Mesenchymal stem cell (in vitro differentiated cells and primary cell): ENCODE measurements at regions not wholly inside any gene's neighbourhood (a gene's known extent, or its start where the extent isn't known, plus 50 kb on each side); places are given as distances from the start of the nearest gene placed in this dataset.
A peak's percentile ranks its signal among the peaks of the same experiment; 100 is the strongest.

Source experiments
- DNase-seq: peaks from one replicate; pipeline ENCODE4 v3.0.0-alpha.2; 2013
- H2AFZ ChIP-seq: one replicate; pipeline ENCODE4 v1.6.1; 2013; ENCODE audit warnings: low read depth, mild to moderate bottlenecking, control low read depth, inconsistent platforms, low read length, moderate library complexity
- H2AK5ac ChIP-seq: 2 replicates; pipeline ENCODE4 v1.6.1; 2013; ENCODE audit warnings: low read length, moderate library complexity, mild to moderate bottlenecking, inconsistent platforms; ENCODE audit not compliant: severe bottlenecking
- H2BK120ac ChIP-seq: one replicate; pipeline ENCODE4 v1.6.1; 2013; ENCODE audit warnings: low read depth, mild to moderate bottlenecking, inconsistent platforms, low read length, moderate library complexity
- H2BK12ac ChIP-seq, 2 experiments: one replicate each; pipeline ENCODE4 v1.6.1; 2013; ENCODE audit warnings: inconsistent platforms in 2 of 2, low read length in 2 of 2, mild to moderate bottlenecking in 2 of 2, moderate library complexity in 2 of 2, control low read depth in 1 of 2
- H2BK15ac ChIP-seq: one replicate; pipeline ENCODE4 v1.6.1; 2013; ENCODE audit warnings: mild to moderate bottlenecking, low read depth, inconsistent platforms; ENCODE audit not compliant: poor library complexity, severe bottlenecking
- H2BK5ac ChIP-seq: 2 replicates; pipeline ENCODE4 v1.6.1; 2013; ENCODE audit warnings: low read depth, mild to moderate bottlenecking, low read length, control low read depth, inconsistent platforms; ENCODE audit not compliant: poor library complexity, severe bottlenecking
- H3K14ac ChIP-seq, 2 experiments: one replicate each; pipeline ENCODE4 v1.6.1; 2013; ENCODE audit warnings: inconsistent platforms in 2 of 2, low read length in 2 of 2, control low read depth in 1 of 2, mild to moderate bottlenecking in 1 of 2, moderate library complexity in 1 of 2
- H3K18ac ChIP-seq, 2 experiments: one replicate each; pipeline ENCODE4 v1.6.1; 2013; ENCODE audit warnings: inconsistent platforms in 2 of 2, low read length in 2 of 2, control low read depth in 1 of 2, low read depth in 1 of 2, mild to moderate bottlenecking in 1 of 2
- H3K23ac ChIP-seq, 2 experiments: one replicate each; pipeline ENCODE4 v1.6.1; 2013; ENCODE audit warnings: inconsistent platforms in 2 of 2, low read length in 2 of 2, mild to moderate bottlenecking in 2 of 2, moderate library complexity in 2 of 2, control low read depth in 1 of 2
- H3K27ac ChIP-seq: 2 replicates; pipeline ENCODE4 v1.5.1; 2013; ENCODE audit warnings: mild to moderate bottlenecking, moderate library complexity, low read length, control low read depth, inconsistent platforms; ENCODE audit not compliant: poor library complexity, severe bottlenecking
- H3K27me3 ChIP-seq, 2 experiments: 2 replicates each; pipeline versions ENCODE4 v1.6.1 to v1.7.0; 2013; ENCODE audit warnings: low read length in 2 of 2, mild to moderate bottlenecking in 2 of 2, moderate library complexity in 2 of 2, control low read depth in 1 of 2, inconsistent platforms in 1 of 2; ENCODE audit not compliant: control insufficient read depth in 1 of 2, insufficient read depth in 1 of 2
- H3K36me3 ChIP-seq, 2 experiments: 2 replicates each; pipeline versions ENCODE4 v1.6.1 to v1.7.0; 2013; ENCODE audit warnings: low read length in 2 of 2, control low read depth in 1 of 2, inconsistent platforms in 1 of 2, low read depth in 1 of 2, mild to moderate bottlenecking in 1 of 2; ENCODE audit not compliant: insufficient read depth in 2 of 2, control insufficient read depth in 1 of 2
- H3K4ac ChIP-seq, 2 experiments: one replicate each; pipeline ENCODE4 v1.6.1; 2013; ENCODE audit warnings: inconsistent platforms in 2 of 2, low read length in 2 of 2, mild to moderate bottlenecking in 2 of 2, moderate library complexity in 2 of 2, control low read depth in 1 of 2, low read depth in 1 of 2
- H3K4me1 ChIP-seq: 2 replicates; pipeline ENCODE4 v1.6.1; 2013; ENCODE audit warnings: low read depth, low read length, control low read depth; ENCODE audit not compliant: control insufficient read depth, insufficient read depth
- H3K4me2 ChIP-seq: 2 replicates; pipeline ENCODE4 v1.6.1; 2013; ENCODE audit warnings: low read length, mild to moderate bottlenecking, inconsistent platforms; ENCODE audit not compliant: poor library complexity, severe bottlenecking
- H3K4me3 ChIP-seq, 2 experiments: 2 replicates each; pipeline versions ENCODE4 v1.5.1 to v1.7.0; 2013; ENCODE audit warnings: low read length in 2 of 2, mild to moderate bottlenecking in 2 of 2, control low read depth in 1 of 2, low read depth in 1 of 2; ENCODE audit not compliant: insufficient read depth in 1 of 2
- H3K79me1 ChIP-seq: replicated peaks from 2 replicates; pipeline ENCODE4 v1.6.1; 2013; ENCODE audit warnings: mild to moderate bottlenecking, control low read depth, low read length, inconsistent platforms; ENCODE audit not compliant: poor library complexity, severe bottlenecking
- H3K9ac ChIP-seq: 2 replicates; pipeline ENCODE4 v1.7.0; 2013; ENCODE audit warnings: mild to moderate bottlenecking, low read length, moderate library complexity
- H3K9me3 ChIP-seq: 2 replicates; pipeline ENCODE4 v1.7.0; 2013; ENCODE audit warnings: mild to moderate bottlenecking, low read length; ENCODE audit not compliant: control insufficient read depth
- H4K8ac ChIP-seq: one replicate; pipeline ENCODE4 v1.6.1; 2013; ENCODE audit warnings: inconsistent platforms, mild to moderate bottlenecking, low read length, moderate library complexity
- H4K91ac ChIP-seq: one replicate; pipeline ENCODE4 v1.6.1; 2013; ENCODE audit warnings: mild to moderate bottlenecking, low read length, inconsistent platforms
- WGBS: methylation state at CpG from one replicate; pipeline ENCODE4 v1.1.7; 2013; ENCODE audit warnings: mixed read lengths; 5-methylcytosine and 5-hydroxymethylcytosine counted together

GRCh38 chr6:92275150-92275549, 1144.2 kb downstream of the EPHA7 start:
- no peak overlapping the region for H3K4me3 ChIP-seq
- 100% methylated on average over 1 of the region's 5 CpGs for WGBS

GRCh38 chr6:92274588-92274987, 1144.8 kb downstream of the EPHA7 start:
- no peak overlapping the region for H3K9ac ChIP-seq
- H3K36me3 ChIP-seq, result no peaks in the 10 kb centered on the region
- DNase-seq, result no peak
- H2BK12ac ChIP-seq, result peak overlapping the region in 1 of 2 experiments; percentile 23
- H3K27ac ChIP-seq, result no peak overlapping the region
- H3K23ac ChIP-seq, result no peak overlapping the region
- H3K9me3 ChIP-seq, result no peaks in the 10 kb centered on the region
- no peak overlapping the region for H3K4me3 ChIP-seq
- no peak overlapping the region for H3K14ac ChIP-seq
- H4K91ac ChIP-seq, result no peak overlapping the region
- H2BK15ac ChIP-seq, result no peak overlapping the region
- no peak overlapping the region for H3K4ac ChIP-seq
- H3K4me1 ChIP-seq, result no peaks in the 10 kb centered on the region
- no peak overlapping the region for H2AK5ac ChIP-seq
- no peak overlapping the region for H3K4me2 ChIP-seq
- no peaks in the 10 kb centered on the region for H3K79me1 ChIP-seq
- 93% methylated on average over 8 of the region's 8 CpGs for WGBS
- H2BK5ac ChIP-seq, result no peak overlapping the region
- no peak overlapping the region for H2AFZ ChIP-seq
- H2BK120ac ChIP-seq, result no peak overlapping the region
- no peaks in the 10 kb centered on the region for H3K27me3 ChIP-seq
- peak overlapping the region; percentile 49 for H4K8ac ChIP-seq
- no peak overlapping the region for H3K18ac ChIP-seq

More at GRCh38 chr6:92275150-92275549, 1144.2 kb downstream of the EPHA7 start:
- no peak overlapping the region for H3K23ac ChIP-seq
- H3K9me3 ChIP-seq, result no peaks in the 10 kb centered on the region
- no peaks in the 10 kb centered on the region for H3K4me1 ChIP-seq
- no peak overlapping the region for H3K27ac ChIP-seq
- no peak overlapping the region for H3K4ac ChIP-seq
- H2AFZ ChIP-seq, result no peak overlapping the region
- H4K91ac ChIP-seq, result no peak overlapping the region
- no peak overlapping the region for H3K4me2 ChIP-seq
- H3K79me1 ChIP-seq, result no peaks in the 10 kb centered on the region
- no peak overlapping the region for H3K9ac ChIP-seq
- no peak overlapping the region for H2BK15ac ChIP-seq
- no peak overlapping the region for H2BK5ac ChIP-seq
- H3K36me3 ChIP-seq, result no peaks in the 10 kb centered on the region
- H2BK12ac ChIP-seq, result no peak overlapping the region
- no peak overlapping the region for H2AK5ac ChIP-seq
- H4K8ac ChIP-seq, result no peak overlapping the region
- no peaks in the 10 kb centered on the region for H3K27me3 ChIP-seq
- H3K18ac ChIP-seq, result no peak overlapping the region
- DNase-seq, result no peak
- H2BK120ac ChIP-seq, result no peak overlapping the region
- H3K14ac ChIP-seq, result no peak overlapping the region

- Histone ChIP-seq H3K4me2 (no peak overlapping the region), H3K27me3 (no peaks in the 10 kb centered on the region), H2AFZ (no peak overlapping the region), H4K91ac (no peak overlapping the region), H3K9me3 (no peaks in the 10 kb centered on the region), H3K79me1 (no peaks in the 10 kb centered on the region), H4K8ac (no peak overlapping the region), H3K4ac (no peak overlapping the region), H3K36me3 (no peaks in the 10 kb centered on the region), H2BK15ac (no peak overlapping the region), H2BK120ac (no peak overlapping the region), H3K23ac (no peak overlapping the region), H3K9ac (no peak overlapping the region), H2BK12ac (no peak overlapping the region), H3K4me1 (no peaks in the 10 kb centered on the region), H3K18ac (no peak overlapping the region), H3K4me3 (no peak overlapping the region), H3K27ac (no peak overlapping the region), H2AK5ac (no peak overlapping the region), H3K14ac (no peak overlapping the region), H2BK5ac (no peak overlapping the region)
- no peak for DNase-seq
- no CpG with 5 or more reads among the region's 2 CpGs for WGBS
Observed at GRCh38 chr6:92273694-92274093, 1145.7 kb downstream of the EPHA7 start.

GRCh38 chr6:92271091-92271490, 1148.3 kb downstream of the EPHA7 start:
- H3K23ac ChIP-seq, result no peak overlapping the region
- H3K27me3 ChIP-seq, result no peaks in the 10 kb centered on the region
- H2BK5ac ChIP-seq, result no peak overlapping the region
- no peak overlapping the region for H4K91ac ChIP-seq
- H3K27ac ChIP-seq, result no peak overlapping the region
- no peak overlapping the region for H2BK15ac ChIP-seq
- no peaks in the 10 kb centered on the region for H3K79me1 ChIP-seq
- no peak overlapping the region for H4K8ac ChIP-seq
- no peak overlapping the region for H2AFZ ChIP-seq
- H2BK120ac ChIP-seq, result no peak overlapping the region
- H2BK12ac ChIP-seq, result no peak overlapping the region
- no peak overlapping the region for H3K4ac ChIP-seq
- H3K9me3 ChIP-seq, result no peaks in the 10 kb centered on the region
- H3K4me3 ChIP-seq, result no peak overlapping the region
- no peak for DNase-seq
- no peak overlapping the region for H3K4me2 ChIP-seq
- no peak overlapping the region for H2AK5ac ChIP-seq
- no peak overlapping the region for H3K18ac ChIP-seq
- no CpG with 5 or more reads among the region's 1 CpG for WGBS
- H3K4me1 ChIP-seq, result no peaks in the 10 kb centered on the region
- no peaks in the 10 kb centered on the region for H3K36me3 ChIP-seq
- no peak overlapping the region for H3K14ac ChIP-seq
- H3K9ac ChIP-seq, result no peak overlapping the region
